SK-N-SH (cell line): ENCODE measurements at regions not wholly inside any gene's neighbourhood (a gene's known extent, or its start where the extent isn't known, plus 50 kb on each side); places are given as distances from the start of the nearest gene placed in this dataset.

ENCODE experiments used
- CTCF ChIA-PET: fragments of 300-600, 350-600 bp; formaldehyde crosslinking; extraction: SDS; loops from one replicate; lab custom pipeline; 2021; lab: Yijun Ruan, JAX
- POLR2A ChIA-PET: fragments of 350-600 bp; sonication (Branson Sonifier 250); formaldehyde crosslinking; extraction: SDS; loops from one replicate; lab custom pipeline; 2020; ENCODE audit warnings: antibody characterized with exemption, inconsistent platforms; lab: Yijun Ruan, JAX
- DNase-seq: peaks from one replicate; pipeline ENCODE4 v3.0.0; 2012
- H2AFZ ChIP-seq: fragments of 200-600 bp; sonication (generic); 2 replicates; pipeline ENCODE4 v1.8.1; 2016; ENCODE audit warnings: antibody characterized with exemption, mild to moderate bottlenecking, low read depth
- H3F3A ChIP-seq: fragments of 200-600 bp; sonication (generic); replicated peaks from 2 replicates; pipeline ENCODE3; 2016; ENCODE audit warnings: antibody characterized with exemption, mild to moderate bottlenecking; ENCODE audit not compliant: insufficient read depth
- H3K27ac ChIP-seq, 2 experiments: fragments of 200-500 bp in 1 of 2; fragments of 200-600 bp in 1 of 2; sonication (Bioruptor generic) in 1 of 2; sonication (generic), shearing (Covaris generic) in 1 of 2; 2 replicates each; pipeline versions ENCODE4 v1.5.1 to v1.6.1; 2014 to 2016; ENCODE audit warnings: low read depth in 2 of 2, inconsistent platforms in 1 of 2, low read length in 1 of 2, mild to moderate bottlenecking in 1 of 2, mixed read lengths in 1 of 2
- H3K27me3 ChIP-seq: fragments of 200-600 bp; sonication (generic), shearing (Covaris generic); 2 replicates; pipeline ENCODE4 v1.6.1; 2016; ENCODE audit warnings: mixed run types; ENCODE audit not compliant: insufficient read depth
- H3K36me3 ChIP-seq, 2 experiments: fragments of 200-500 bp in 1 of 2; fragments of 200-600 bp in 1 of 2; sonication (Bioruptor generic) in 1 of 2; sonication (generic) in 1 of 2; replicated peaks in 1 of 2; 2 replicates each; pipeline versions ENCODE3 to v1.5.1; 2014 to 2016; ENCODE audit warnings: low read length in 1 of 2, mild to moderate bottlenecking in 1 of 2; ENCODE audit not compliant: insufficient read depth in 2 of 2, control insufficient read depth in 1 of 2
- H3K4me1 ChIP-seq, 2 experiments: fragments of 200-500 bp in 1 of 2; fragments of 200-600 bp in 1 of 2; sonication (Bioruptor generic) in 1 of 2; sonication (generic), shearing (Covaris generic) in 1 of 2; 2 replicates each; pipeline versions ENCODE4 v1.5.1 to v1.6.1; 2014 to 2016; ENCODE audit warnings: low read depth in 1 of 2, low read length in 1 of 2, mixed run types in 1 of 2; ENCODE audit not compliant: insufficient read depth in 2 of 2, control insufficient read depth in 1 of 2
- H3K4me2 ChIP-seq: fragments of 200-600 bp; sonication (generic), shearing (Covaris generic); 2 replicates; pipeline ENCODE4 v1.6.1; 2017; ENCODE audit warnings: mixed run types
- H3K4me3 ChIP-seq, 2 experiments: fragments of 200-500 bp in 1 of 2; fragments of 200-600 bp in 1 of 2; sonication (Bioruptor generic) in 1 of 2; sonication (generic), shearing (Covaris generic) in 1 of 2; 2 replicates each; pipeline versions ENCODE4 v1.5.1 to v1.8.1; 2014 to 2016; ENCODE audit warnings: low read depth in 2 of 2, inconsistent platforms in 1 of 2, low read length in 1 of 2, mild to moderate bottlenecking in 1 of 2, mixed read lengths in 1 of 2, moderate library complexity in 1 of 2
- H3K79me2 ChIP-seq: fragments of 200-600 bp; sonication (generic); 2 replicates; pipeline ENCODE4 v1.8.1; 2017; ENCODE audit warnings: mild to moderate bottlenecking; ENCODE audit not compliant: insufficient read depth
- H3K9ac ChIP-seq: fragments of 200-600 bp; sonication (generic); 2 replicates; pipeline ENCODE4 v1.6.1; 2017; ENCODE audit warnings: mixed run types
- H3K9me2 ChIP-seq: fragments of 200-600 bp; sonication (generic); 2 replicates; pipeline ENCODE4 v1.6.1; 2017; ENCODE audit warnings: mixed run types
- H3K9me3 ChIP-seq: fragments of 200-600 bp; sonication (generic); 2 replicates; pipeline ENCODE4 v1.6.1; 2017; ENCODE audit warnings: mixed run types, mild to moderate bottlenecking, moderate library complexity
- H4K20me1 ChIP-seq: fragments of 200-600 bp; sonication (generic); 2 replicates; pipeline ENCODE4 v1.6.1; 2017; ENCODE audit warnings: mild to moderate bottlenecking, mixed run types; ENCODE audit not compliant: insufficient read depth
- CTCF ChIP-seq: fragments of 200-600 bp; sonication (generic); IDR thresholded peaks from 2 replicates; pipeline ENCODE4 v1.6.1; 2017; ENCODE audit warnings: antibody characterized with exemption, mild to moderate bottlenecking, moderate library complexity
- ELF1 ChIP-seq: IDR thresholded peaks from 2 replicates; pipeline ENCODE4 v1.4.0; 2012
- EZH2phosphoT487 ChIP-seq: fragments of 200-600 bp; sonication (generic); IDR thresholded peaks from 2 replicates; pipeline ENCODE4 v1.6.1; 2017; ENCODE audit warnings: low read depth, mixed run types, mild to moderate bottlenecking, antibody characterized with exemption, moderate library complexity, borderline replicate concordance
- IRF3 ChIP-seq: fragments of 150-350 bp; IDR thresholded peaks from 2 replicates; pipeline ENCODE4 v1.6.1; 2016; ENCODE audit warnings: mild to moderate bottlenecking, low read depth, low read length
- JUND ChIP-seq: IDR thresholded peaks from 2 replicates; pipeline ENCODE4 v1.4.0; 2012
- MAX ChIP-seq: IDR thresholded peaks from 2 replicates; pipeline ENCODE4 v1.4.0; 2012; ENCODE audit warnings: low read depth
- MEF2A ChIP-seq: IDR thresholded peaks from 2 replicates; pipeline ENCODE4 v1.4.0; 2012; ENCODE audit warnings: low read depth, borderline replicate concordance
- NRF1 ChIP-seq: IDR thresholded peaks from 2 replicates; pipeline ENCODE4 v1.6.1; 2012; ENCODE audit warnings: low read depth, mild to moderate bottlenecking, low read length
- PBX3 ChIP-seq: IDR thresholded peaks from 2 replicates; pipeline ENCODE4; 2012
- RAD21 ChIP-seq: IDR thresholded peaks from 2 replicates; pipeline ENCODE4 v1.6.1; 2012; ENCODE audit warnings: mild to moderate bottlenecking, low read length
- REST ChIP-seq: IDR thresholded peaks from 2 replicates; pipeline ENCODE4 v1.6.1; 2012; ENCODE audit warnings: mild to moderate bottlenecking, low read depth, low read length, moderate library complexity
- RFX5 ChIP-seq: IDR thresholded peaks from 2 replicates; pipeline ENCODE4 v1.6.1; 2012; ENCODE audit warnings: mild to moderate bottlenecking, improper control_type of control experiment, low read length
- SIN3A ChIP-seq: IDR thresholded peaks from 2 replicates; pipeline ENCODE4 v1.6.1; 2012; ENCODE audit warnings: low read depth, mild to moderate bottlenecking, low read length, moderate library complexity, borderline replicate concordance
- TCF12 ChIP-seq: IDR thresholded peaks from 2 replicates; pipeline ENCODE4 v1.4.0; 2012
- TEAD4 ChIP-seq: IDR thresholded peaks from 2 replicates; pipeline ENCODE4 v1.4.0; 2012; ENCODE audit warnings: mild to moderate bottlenecking, borderline replicate concordance; ENCODE audit not compliant: insufficient read depth
- USF1 ChIP-seq: IDR thresholded peaks from 2 replicates; pipeline ENCODE4 v1.4.0; 2012; ENCODE audit warnings: low read depth, borderline replicate concordance
- USF2 ChIP-seq: fragments of 150-350 bp; IDR thresholded peaks from 2 replicates; pipeline ENCODE4 v1.6.1; 2017; ENCODE audit warnings: antibody characterized with exemption, low read length, low read depth, borderline replicate concordance
- WGBS: methylation state at CpG from one replicate; pipeline ENCODE4 v1.1.6; 2017; ENCODE audit warnings: low lambda C conversion rate; 5-methylcytosine and 5-hydroxymethylcytosine counted together

GRCh38 chr6:159117046-159117445 is 52.2 kb upstream of the FNDC1 start:
- POLR2A ChIA-PET, result no interaction called here
- no peak overlapping the region for H3K9ac ChIP-seq

GRCh38 chr6:159116343-159116742 is 52.9 kb upstream of the FNDC1 start:
- Histone ChIP-seq H3K4me3 (no peak overlapping the region), H3K36me3 (no peaks in the 10 kb centered on the region), H3K4me1 (no peaks in the 10 kb centered on the region), H3K27ac (no peak overlapping the region), H3K79me2 (no peaks in the 10 kb centered on the region), H2AFZ (no peak overlapping the region), H3K9me2 (no peaks in the 10 kb centered on the region), H3F3A (no peaks in the 10 kb centered on the region), H3K9ac (no peak overlapping the region), H3K9me3 (no peaks in the 10 kb centered on the region), H4K20me1 (no peaks in the 10 kb centered on the region), H3K4me2 (no peak overlapping the region), H3K27me3 (peaks cover 16% of the 10 kb centered on the region; the same call in 1 of the 2 replicates)
- ChIA-PET CTCF (interaction anchor here (0.8 to 3.9 kb wide), 3 partner anchors 19 to 73 kb away, joined by 3 to 20 read pairs (median 3); no protein-coding TSS in a partner anchor), POLR2A (no interaction called here)
- WGBS, result 46% methylated on average over 5 of the region's 5 CpGs
- no peak for DNase-seq
- TF ChIP-seq RFX5, result no peak
- no peak for TF ChIP-seq MAX
- TF ChIP-seq MEF2A, result no peak
- TF ChIP-seq USF1, result no peak
- TF ChIP-seq ELF1, result no peak
- TF ChIP-seq REST, result no peak
- no peak for TF ChIP-seq IRF3
- no peak for TF ChIP-seq USF2
- TF ChIP-seq TEAD4, result no peak
- no peak for TF ChIP-seq PBX3
- TF ChIP-seq JUND, result no peak
- TF ChIP-seq NRF1, result no peak
- TF ChIP-seq TCF12, result no peak

More at GRCh38 chr6:159117046-159117445, 52.2 kb upstream of the FNDC1 start:
- DNase-seq, result no peak
- no peak overlapping the region for H3K27ac ChIP-seq
- no peak overlapping the region for H2AFZ ChIP-seq
- CTCF ChIA-PET, result interaction anchor here (0.8 to 3.9 kb wide), 4 partner anchors 12 to 73 kb away, joined by 3 to 20 read pairs (median 3); no protein-coding TSS in a partner anchor
- H3K9me3 ChIP-seq, result no peaks in the 10 kb centered on the region
- H3K4me3 ChIP-seq, result no peak overlapping the region
- peaks cover 16% of the 10 kb centered on the region; the same call in 1 of the 2 replicates for H3K27me3 ChIP-seq
- H4K20me1 ChIP-seq, result no peaks in the 10 kb centered on the region
- H3F3A ChIP-seq, result no peaks in the 10 kb centered on the region
- no peaks in the 10 kb centered on the region for H3K9me2 ChIP-seq
- TF ChIP-seq RAD21 (no peak), EZH2phosphoT487 (no peak), SIN3A (no peak), CTCF (no peak)
- no peak overlapping the region for H3K4me2 ChIP-seq
- no peaks in the 10 kb centered on the region for H3K79me2 ChIP-seq
- WGBS, result 10% methylated on average over 3 of the region's 3 CpGs
- H3K36me3 ChIP-seq, result no peaks in the 10 kb centered on the region
- H3K4me1 ChIP-seq, result no peaks in the 10 kb centered on the region
